ENCODE measurements at regions not wholly inside any gene's neighbourhood (a gene's known extent, or its start where the extent isn't known, plus 50 kb on each side); places are given as distances from the start of the nearest gene placed in this dataset.

- no peak for DNase-seq (ENCODE audit: low read depth, low spot score)
- no peak for TF ChIP-seq CTCF (IDR thresholded peaks at IDR 0.05; ENCODE audit: low read depth, low read length)
- CTCF ChIA-PET = no interaction called here
- POLR2A ChIA-PET = no interaction called here
- H3K27ac ChIP-seq (ENCODE audit: low read depth, low read length) = no peak overlapping the region
- no peak overlapping the region for H3K4me3 ChIP-seq (ENCODE audit: low read depth, low read length)
- peaks cover 7% of the 10 kb centered on the region; the same call in 1 of the 2 replicates for H3K9me3 ChIP-seq (ENCODE audit: control insufficient read depth, insufficient read depth, low read length)
- H3K27me3 ChIP-seq (ENCODE audit: control insufficient read depth, insufficient read depth, low read length) = no peaks in the 10 kb centered on the region
These were observed 442.9 kb upstream of the BOD1L1 start for GRCh38 chr4:14070289-14070880.

GRCh38 chr4:14072506-14072905 is 445.0 kb upstream of the BOD1L1 start:
- H3K9me3 ChIP-seq (ENCODE audit: control insufficient read depth, insufficient read depth, low read length) = peaks cover 7% of the 10 kb centered on the region; the same call in 1 of the 2 replicates
- DNase-seq (ENCODE audit: low read depth, low spot score) = no peak
- H3K4me3 ChIP-seq (ENCODE audit: low read depth, low read length) = no peak overlapping the region
- no peaks in the 10 kb centered on the region for H3K27me3 ChIP-seq (ENCODE audit: control insufficient read depth, insufficient read depth, low read length)
- TF ChIP-seq CTCF (IDR thresholded peaks at IDR 0.05; ENCODE audit: low read depth, low read length) = no peak
- ChIA-PET CTCF (no interaction called here), POLR2A (no interaction called here)
- no peak overlapping the region for H3K27ac ChIP-seq (ENCODE audit: low read depth, low read length)

GRCh38 chr4:14076776-14077175 is 449.3 kb upstream of the BOD1L1 start:
- no peak for DNase-seq (ENCODE audit: low read depth, low spot score)
- Histone ChIP-seq H3K9me3 (ENCODE audit: control insufficient read depth, insufficient read depth, low read length) (peaks cover 7% of the 10 kb centered on the region; the same call in 1 of the 2 replicates), H3K27me3 (ENCODE audit: control insufficient read depth, insufficient read depth, low read length) (no peaks in the 10 kb centered on the region), H3K4me3 (ENCODE audit: low read depth, low read length) (no peak overlapping the region), H3K27ac (ENCODE audit: low read depth, low read length) (no peak overlapping the region)
- ChIA-PET CTCF (no interaction called here), POLR2A (no interaction called here)
- no peak for TF ChIP-seq CTCF (IDR thresholded peaks at IDR 0.05; ENCODE audit: low read depth, low read length)

- CTCF ChIA-PET = no interaction called here
- H3K27me3 ChIP-seq (ENCODE audit: control insufficient read depth, insufficient read depth, low read length) = no peaks in the 10 kb centered on the region
- no peak overlapping the region for H3K27ac ChIP-seq (ENCODE audit: low read depth, low read length)
- H3K4me3 ChIP-seq (ENCODE audit: low read depth, low read length) = no peak overlapping the region
- DNase-seq (ENCODE audit: low read depth, low spot score) = no peak
- no peaks in the 10 kb centered on the region for H3K9me3 ChIP-seq (ENCODE audit: control insufficient read depth, insufficient read depth, low read length)
- POLR2A ChIA-PET = no interaction called here
- TF ChIP-seq CTCF (IDR thresholded peaks at IDR 0.05; ENCODE audit: low read depth, low read length) = no peak
These were observed 450.8 kb upstream of the BOD1L1 start for GRCh38 chr4:14078326-14078725.

- H3K9me3 ChIP-seq (ENCODE audit: control insufficient read depth, insufficient read depth, low read length) = no peaks in the 10 kb centered on the region
- CTCF ChIA-PET = no interaction called here
- DNase-seq (ENCODE audit: low read depth, low spot score) = no peak
- POLR2A ChIA-PET = no interaction called here
- no peak overlapping the region for H3K27ac ChIP-seq (ENCODE audit: low read depth, low read length)
- H3K4me3 ChIP-seq (ENCODE audit: low read depth, low read length) = no peak overlapping the region
- TF ChIP-seq CTCF (IDR thresholded peaks at IDR 0.05; ENCODE audit: low read depth, low read length) = no peak
- no peaks in the 10 kb centered on the region for H3K27me3 ChIP-seq (ENCODE audit: control insufficient read depth, insufficient read depth, low read length)
These were observed 452.1 kb upstream of the BOD1L1 start for GRCh38 chr4:14079601-14080000.
